ENCODE measurements at regions not wholly inside any gene's neighbourhood (a gene's known extent, or its start where the extent isn't known, plus 50 kb on each side); places are given as distances from the start of the nearest gene placed in this dataset.

DNA sequence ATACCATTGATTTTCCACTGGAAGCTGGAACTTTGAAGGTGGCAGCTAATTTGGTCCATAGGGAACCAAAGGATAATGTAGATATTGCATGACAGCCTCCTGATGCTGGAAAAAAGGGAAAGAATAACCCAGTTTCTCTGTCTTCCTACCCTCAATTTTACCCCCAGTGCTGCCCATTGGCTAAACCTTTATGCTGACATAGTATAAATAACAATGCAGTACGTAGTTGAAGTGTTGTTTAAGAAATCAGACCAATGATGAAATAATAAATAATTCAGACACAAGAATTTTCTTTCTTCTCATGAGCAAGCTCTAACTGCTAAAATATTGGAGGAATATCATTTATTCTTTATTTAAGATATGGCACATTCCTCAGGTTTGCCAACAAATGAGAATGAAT, 843.4 kb downstream of the EPHA3 start:
- Histone ChIP-seq H3K9me3 (ENCODE audit: control insufficient read depth in 4 of 4, low read length in 3 of 4) (no peaks in the 10 kb centered on the region), H3K36me3 (ENCODE audit: control insufficient read depth in 4 of 4, insufficient read depth in 3 of 4, low read depth in 1 of 4, low read length in 3 of 4) (no peaks in the 10 kb centered on the region), H3K27me3 (ENCODE audit: control insufficient read depth in 4 of 4, insufficient read depth in 4 of 4, low read length in 3 of 4) (no peaks in the 10 kb centered on the region), H3K4me1 (ENCODE audit: control insufficient read depth in 4 of 4, insufficient read depth in 4 of 4, low read length in 3 of 4) (no peaks in the 10 kb centered on the region), H3K27ac (ENCODE audit: low read depth in 1 of 2, low read length in 2 of 2) (no peak overlapping the region), H3K4me3 (ENCODE audit: low read depth in 1 of 3, low read length in 3 of 3) (no peak overlapping the region), H3K9ac (ENCODE audit: low read depth in 1 of 2, low read length in 2 of 2) (no peak overlapping the region)
- DNase-seq (ENCODE audit: low spot score) = no peak
- WGBS = 47% methylated on average over 1 of the region's 1 CpG
- TF ChIP-seq, protein P1, sequence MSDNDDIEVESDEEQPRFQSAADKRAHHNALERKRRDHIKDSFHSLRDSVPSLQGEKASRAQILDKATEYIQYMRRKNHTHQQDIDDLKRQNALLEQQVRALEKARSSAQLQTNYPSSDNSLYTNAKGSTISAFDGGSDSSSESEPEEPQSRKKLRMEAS (IDR thresholded peaks at IDR 0.05) = no peak
- TF ChIP-seq FOXA2 (IDR thresholded peaks at IDR 0.05) = no peak
- no peak for TF ChIP-seq HNF4G (IDR thresholded peaks at IDR 0.05)
- no peak for TF ChIP-seq YY1 (IDR thresholded peaks at IDR 0.05)

DNA sequence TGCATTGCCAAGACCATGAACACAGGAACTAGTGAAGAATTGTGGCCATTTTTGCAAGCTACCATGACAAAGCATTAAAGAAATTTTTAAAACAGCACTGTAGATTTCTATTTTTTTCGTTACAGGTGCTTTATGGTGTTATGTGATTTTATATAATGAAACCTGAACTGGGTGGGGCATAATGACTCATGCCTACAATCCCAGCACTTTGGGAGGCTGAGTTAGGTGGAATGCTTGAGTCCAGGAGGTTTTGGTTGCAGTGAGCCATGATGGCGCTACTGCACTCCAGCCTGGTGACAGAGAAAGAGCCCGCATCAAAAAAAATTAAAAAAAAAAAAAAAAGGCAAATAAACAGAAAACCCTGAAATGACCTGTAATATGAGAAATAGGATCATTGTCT, 846.7 kb downstream of the EPHA3 start:
- 76% methylated on average over 3 of the region's 3 CpGs for WGBS
- Histone ChIP-seq H3K36me3 (ENCODE audit: control insufficient read depth in 4 of 4, insufficient read depth in 3 of 4, low read depth in 1 of 4, low read length in 3 of 4) (no peaks in the 10 kb centered on the region), H3K9me3 (ENCODE audit: control insufficient read depth in 4 of 4, low read length in 3 of 4) (no peaks in the 10 kb centered on the region), H3K27me3 (ENCODE audit: control insufficient read depth in 4 of 4, insufficient read depth in 4 of 4, low read length in 3 of 4) (no peaks in the 10 kb centered on the region), H3K27ac (ENCODE audit: low read depth in 1 of 2, low read length in 2 of 2) (no peak overlapping the region), H3K9ac (ENCODE audit: low read depth in 1 of 2, low read length in 2 of 2) (no peak overlapping the region), H3K4me3 (ENCODE audit: low read depth in 1 of 3, low read length in 3 of 3) (no peak overlapping the region), H3K4me1 (ENCODE audit: control insufficient read depth in 4 of 4, insufficient read depth in 4 of 4, low read length in 3 of 4) (no peaks in the 10 kb centered on the region)
- no peak for DNase-seq (ENCODE audit: low spot score)
- TF ChIP-seq, protein P1 (IDR thresholded peaks at IDR 0.05) = no peak
- no peak for TF ChIP-seq RAD21 (IDR thresholded peaks at IDR 0.05)
- no peak for TF ChIP-seq HNF4A (conservative IDR thresholded peaks at IDR 0.05)
- no peak for TF ChIP-seq TAF1 (conservative IDR thresholded peaks at IDR 0.05)
- no peak for TF ChIP-seq GABPA (IDR thresholded peaks at IDR 0.05 in 1 of 2, conservative IDR thresholded peaks at IDR 0.05 in 1 of 2)
- TF ChIP-seq FOXA2 (IDR thresholded peaks at IDR 0.05) = no peak
- TF ChIP-seq EGR1 (IDR thresholded peaks at IDR 0.05; ENCODE audit: low read depth in 2 of 2) = no peak
- TF ChIP-seq YY1 (IDR thresholded peaks at IDR 0.05) = no peak
- TF ChIP-seq, protein P2, sequence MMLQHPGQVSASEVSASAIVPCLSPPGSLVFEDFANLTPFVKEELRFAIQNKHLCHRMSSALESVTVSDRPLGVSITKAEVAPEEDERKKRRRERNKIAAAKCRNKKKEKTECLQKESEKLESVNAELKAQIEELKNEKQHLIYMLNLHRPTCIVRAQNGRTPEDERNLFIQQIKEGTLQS (IDR thresholded peaks at IDR 0.05) = no peak

DNA sequence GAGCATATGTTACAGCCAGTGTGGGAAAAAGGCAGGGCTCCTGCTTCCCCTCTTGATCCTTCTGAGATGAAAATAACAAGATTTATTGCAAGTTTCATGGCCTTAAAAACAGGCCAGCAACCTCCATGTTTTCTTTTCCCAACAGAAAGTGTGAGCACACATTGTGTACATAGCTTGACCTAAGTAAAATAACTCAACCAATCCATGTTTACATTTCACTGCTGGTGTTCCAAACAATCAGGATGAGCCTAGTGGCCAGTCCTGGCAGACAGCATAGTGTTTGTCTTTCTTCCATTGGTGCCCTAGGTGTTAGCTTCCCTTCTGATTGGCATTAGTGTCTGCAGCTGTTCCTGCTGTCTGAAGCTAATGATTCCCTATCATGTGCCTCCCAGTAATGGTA, 847.7 kb downstream of the EPHA3 start:
- H3K9me3 ChIP-seq (ENCODE audit: control insufficient read depth in 4 of 4, low read length in 3 of 4) = no peaks in the 10 kb centered on the region
- no peak overlapping the region for H3K9ac ChIP-seq (ENCODE audit: low read depth in 1 of 2, low read length in 2 of 2)
- DNase-seq (ENCODE audit: low spot score) = no peak
- no peaks in the 10 kb centered on the region for H3K27me3 ChIP-seq (ENCODE audit: control insufficient read depth in 4 of 4, insufficient read depth in 4 of 4, low read length in 3 of 4)
- no peak overlapping the region for H3K4me3 ChIP-seq (ENCODE audit: low read depth in 1 of 3, low read length in 3 of 3)
- no peak overlapping the region for H3K27ac ChIP-seq (ENCODE audit: low read depth in 1 of 2, low read length in 2 of 2)
- no peaks in the 10 kb centered on the region for H3K36me3 ChIP-seq (ENCODE audit: control insufficient read depth in 4 of 4, insufficient read depth in 3 of 4, low read depth in 1 of 4, low read length in 3 of 4)
- H3K4me1 ChIP-seq (ENCODE audit: control insufficient read depth in 4 of 4, insufficient read depth in 4 of 4, low read length in 3 of 4) = no peaks in the 10 kb centered on the region
- TF ChIP-seq FOXA1 (IDR thresholded peaks at IDR 0.05) (no peak), HNF4G (IDR thresholded peaks at IDR 0.05) (no peak), TAF1 (conservative IDR thresholded peaks at IDR 0.05) (no peak), SP1 (IDR thresholded peaks at IDR 0.05) (no peak), FOXA2 (IDR thresholded peaks at IDR 0.05) (no peak), NR2F2 (IDR thresholded peaks at IDR 0.05) (no peak)
- TF ChIP-seq, protein P2 (IDR thresholded peaks at IDR 0.05) = no peak
- TF ChIP-seq, protein P3, sequence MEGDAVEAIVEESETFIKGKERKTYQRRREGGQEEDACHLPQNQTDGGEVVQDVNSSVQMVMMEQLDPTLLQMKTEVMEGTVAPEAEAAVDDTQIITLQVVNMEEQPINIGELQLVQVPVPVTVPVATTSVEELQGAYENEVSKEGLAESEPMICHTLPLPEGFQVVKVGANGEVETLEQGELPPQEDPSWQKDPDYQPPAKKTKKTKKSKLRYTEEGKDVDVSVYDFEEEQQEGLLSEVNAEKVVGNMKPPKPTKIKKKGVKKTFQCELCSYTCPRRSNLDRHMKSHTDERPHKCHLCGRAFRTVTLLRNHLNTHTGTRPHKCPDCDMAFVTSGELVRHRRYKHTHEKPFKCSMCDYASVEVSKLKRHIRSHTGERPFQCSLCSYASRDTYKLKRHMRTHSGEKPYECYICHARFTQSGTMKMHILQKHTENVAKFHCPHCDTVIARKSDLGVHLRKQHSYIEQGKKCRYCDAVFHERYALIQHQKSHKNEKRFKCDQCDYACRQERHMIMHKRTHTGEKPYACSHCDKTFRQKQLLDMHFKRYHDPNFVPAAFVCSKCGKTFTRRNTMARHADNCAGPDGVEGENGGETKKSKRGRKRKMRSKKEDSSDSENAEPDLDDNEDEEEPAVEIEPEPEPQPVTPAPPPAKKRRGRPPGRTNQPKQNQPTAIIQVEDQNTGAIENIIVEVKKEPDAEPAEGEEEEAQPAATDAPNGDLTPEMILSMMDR (IDR thresholded peaks at IDR 0.05; ENCODE audit: low read depth, low read length, missing input control) = no peak
- TF ChIP-seq, protein P4, sequence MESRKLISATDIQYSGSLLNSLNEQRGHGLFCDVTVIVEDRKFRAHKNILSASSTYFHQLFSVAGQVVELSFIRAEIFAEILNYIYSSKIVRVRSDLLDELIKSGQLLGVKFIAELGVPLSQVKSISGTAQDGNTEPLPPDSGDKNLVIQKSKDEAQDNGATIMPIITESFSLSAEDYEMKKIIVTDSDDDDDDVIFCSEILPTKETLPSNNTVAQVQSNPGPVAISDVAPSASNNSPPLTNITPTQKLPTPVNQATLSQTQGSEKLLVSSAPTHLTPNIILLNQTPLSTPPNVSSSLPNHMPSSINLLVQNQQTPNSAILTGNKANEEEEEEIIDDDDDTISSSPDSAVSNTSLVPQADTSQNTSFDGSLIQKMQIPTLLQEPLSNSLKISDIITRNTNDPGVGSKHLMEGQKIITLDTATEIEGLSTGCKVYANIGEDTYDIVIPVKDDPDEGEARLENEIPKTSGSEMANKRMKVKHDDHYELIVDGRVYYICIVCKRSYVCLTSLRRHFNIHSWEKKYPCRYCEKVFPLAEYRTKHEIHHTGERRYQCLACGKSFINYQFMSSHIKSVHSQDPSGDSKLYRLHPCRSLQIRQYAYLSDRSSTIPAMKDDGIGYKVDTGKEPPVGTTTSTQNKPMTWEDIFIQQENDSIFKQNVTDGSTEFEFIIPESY (IDR thresholded peaks at IDR 0.05) = no peak
